GM12891 (cell line): ENCODE measurements at regions not wholly inside any gene's neighbourhood (a gene's known extent, or its start where the extent isn't known, plus 50 kb on each side); places are given as distances from the start of the nearest gene placed in this dataset.

Experiments used
- POLR2A ChIP-seq: IDR thresholded peaks from 2 replicates; pipeline ENCODE4 v1.6.1; 2011; ENCODE audit warnings: low read depth, low read length, control low read depth
- POLR2AphosphoS5 ChIP-seq: IDR thresholded peaks from 2 replicates; pipeline ENCODE4 v1.6.1; 2011; ENCODE audit warnings: low read depth, low read length, control low read depth
- SPI1 ChIP-seq: IDR thresholded peaks from 2 replicates; pipeline ENCODE4 v1.6.1; 2011; ENCODE audit warnings: low read depth, low read length, control low read depth
- TAF1 ChIP-seq: IDR thresholded peaks from 2 replicates; pipeline ENCODE4 v1.6.1; 2011; ENCODE audit warnings: low read depth, low read length, control low read depth

DNA sequence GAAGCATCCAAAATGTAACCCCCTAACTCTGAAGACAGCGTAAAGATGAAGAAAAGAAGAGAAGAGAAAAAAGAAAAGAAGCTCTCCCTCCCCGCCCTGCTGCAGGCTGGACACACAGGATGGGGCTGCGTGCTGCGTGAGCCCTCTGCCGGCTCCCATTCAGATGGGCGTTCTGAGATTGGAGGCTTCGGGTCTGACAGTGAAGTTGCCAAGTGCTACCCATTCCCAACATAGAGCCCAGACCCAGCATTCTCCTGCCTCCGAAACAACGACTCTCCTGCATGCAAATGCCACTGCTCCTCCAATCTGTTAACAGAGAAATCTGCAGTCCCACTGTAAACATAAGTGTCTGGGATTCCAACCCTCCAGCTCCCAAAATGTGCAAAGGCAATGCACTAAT lies 234.9 kb downstream of the BCL11A start:
- TF ChIP-seq POLR2A (no peak), POLR2AphosphoS5 (no peak), SPI1 (no peak), TAF1 (no peak)
